HCT116 (cell line): ENCODE measurements at regions not wholly inside any gene's neighbourhood (a gene's known extent, or its start where the extent isn't known, plus 50 kb on each side); places are given as distances from the start of the nearest gene placed in this dataset.

ENCODE experiments used
- ATAC-seq: fragments of 200-7000 bp; cut with Tn5 transposase; 2 replicates; pipeline ENCODE4 v1.9.1; 2020; ENCODE audit warnings: mild to moderate bottlenecking, moderate library complexity
- BruUV-seq: library from RNA; stranded (reverse); fragments of 400-500 nt; replicated peaks from 2 replicates; lab custom pipeline; 2021; lab: Mats Ljungman, UMichigan
- CTCF ChIA-PET: fragments of 300-600 bp; sonication (Branson Sonifier 250); formaldehyde crosslinking; loops from one replicate; lab custom pipeline; 2021; ENCODE audit warnings: antibody characterized with exemption; lab: Charles Lee
- POLR2A ChIA-PET: fragments of 300-600, 350-600 bp; sonication (Branson Sonifier 250); formaldehyde crosslinking; loops from one replicate; lab custom pipeline; 2021; ENCODE audit warnings: antibody characterized with exemption; lab: Charles Lee
- RAD21 ChIA-PET, 2 experiments: fragments of 300-600 bp; sonication (Branson Sonifier 250); formaldehyde crosslinking; loops; one replicate each; lab custom pipeline; 2023; ENCODE audit warnings: low total read pairs in 2 of 2; ENCODE audit not compliant: uncharacterized antibody in 2 of 2, unreplicated experiment in 2 of 2, low non-redundant PET in 1 of 2; lab: Charles Lee
- DNase-seq: peaks from one replicate; pipeline ENCODE4 v3.0.0-alpha.2; 2010; ENCODE audit warnings: low read depth, low spot score
- H2AFZ ChIP-seq: fragments of 200-600 bp; shearing (Covaris generic), sonication (generic); 2 replicates; pipeline ENCODE4 v1.6.1; 2017; ENCODE audit warnings: low read depth, mixed run types, mixed read lengths, antibody characterized with exemption, low read length; ENCODE audit not compliant: poor library complexity, severe bottlenecking
- H3K27ac ChIP-seq: 2 replicates; pipeline ENCODE4 v1.5.1; 2012; ENCODE audit warnings: low read depth, low read length
- H3K27me3 ChIP-seq: fragments of 200-600 bp; sonication (generic); 2 replicates; pipeline ENCODE4 v1.6.1; 2016; ENCODE audit warnings: mixed run types, low read length, mixed read lengths; ENCODE audit not compliant: insufficient read depth
- H3K36me3 ChIP-seq, 2 experiments: fragments of 200-500 bp in 1 of 2; fragments of 200-600 bp in 1 of 2; sonication (Bioruptor generic) in 1 of 2; sonication (generic) in 1 of 2; 2 replicates each; pipeline versions ENCODE4 v1.5.1 to v1.6.1; 2014 to 2016; ENCODE audit warnings: low read length in 2 of 2, inconsistent platforms in 1 of 2, mixed read lengths in 1 of 2, mixed run types in 1 of 2; ENCODE audit not compliant: insufficient read depth in 2 of 2, control insufficient read depth in 1 of 2
- H3K4me1 ChIP-seq, 2 experiments: fragments of 200-600 bp in 1 of 2; sonication (generic) in 1 of 2; 2 replicates each; pipeline versions ENCODE4 v1.5.1 to v1.6.1; 2012 to 2017; ENCODE audit warnings: low read length in 2 of 2, inconsistent platforms in 1 of 2, mild to moderate bottlenecking in 1 of 2, mixed read lengths in 1 of 2, mixed run types in 1 of 2, moderate library complexity in 1 of 2; ENCODE audit not compliant: insufficient read depth in 2 of 2, control insufficient read depth in 1 of 2
- H3K4me2 ChIP-seq: fragments of 200-600 bp; sonication (generic); 2 replicates; pipeline ENCODE4 v1.6.1; 2017; ENCODE audit warnings: mixed run types, low read length, mixed read lengths
- H3K4me3 ChIP-seq, 2 experiments: fragments of 200-600 bp in 1 of 2; sonication (generic) in 1 of 2; replicated peaks in 1 of 2; 2 replicates each; pipeline ENCODE4 v1.5.1; 2011 to 2016; ENCODE audit warnings: low read length in 2 of 2, control low read depth in 1 of 2, low read depth in 1 of 2, mild to moderate bottlenecking in 1 of 2, mixed read lengths in 1 of 2, mixed run types in 1 of 2
- H3K79me2 ChIP-seq: fragments of 200-600 bp; sonication (generic); 2 replicates; pipeline ENCODE4 v1.6.1; 2017; ENCODE audit warnings: mild to moderate bottlenecking, mixed run types, low read length, moderate library complexity, mixed read lengths; ENCODE audit not compliant: insufficient read depth
- H3K9ac ChIP-seq: fragments of 200-600 bp; sonication (generic); 2 replicates; pipeline ENCODE4 v1.6.1; 2016; ENCODE audit warnings: low read length, mixed read lengths
- H3K9me2 ChIP-seq: fragments of 200-600 bp; sonication (generic), shearing (Covaris generic); 2 replicates; pipeline ENCODE4 v1.6.1; 2017; ENCODE audit warnings: mixed run types, mild to moderate bottlenecking, moderate library complexity; ENCODE audit not compliant: insufficient read depth
- H3K9me3 ChIP-seq, 2 experiments: fragments of 200-500 bp in 1 of 2; fragments of 200-600 bp in 1 of 2; sonication (Bioruptor generic) in 1 of 2; sonication (generic) in 1 of 2; 2 replicates each; pipeline ENCODE4 v1.6.1; 2014 to 2017; ENCODE audit warnings: low read length in 2 of 2, mixed read lengths in 2 of 2, inconsistent platforms in 1 of 2, low read depth in 1 of 2, mild to moderate bottlenecking in 1 of 2, mixed run types in 1 of 2, moderate library complexity in 1 of 2; ENCODE audit not compliant: control insufficient read depth in 1 of 2, insufficient read depth in 1 of 2
- H4K20me1 ChIP-seq: fragments of 200-600 bp; sonication (generic), shearing (Covaris generic); 2 replicates; pipeline ENCODE4 v1.6.1; 2017; ENCODE audit warnings: mixed run types, mild to moderate bottlenecking, moderate library complexity; ENCODE audit not compliant: insufficient read depth
- CBX3 ChIP-seq: IDR thresholded peaks from 2 replicates; pipeline ENCODE4 v1.6.1; 2012; ENCODE audit warnings: low read depth
- CEBPB ChIP-seq: IDR thresholded peaks from 2 replicates; pipeline ENCODE4 v1.6.1; 2012; ENCODE audit warnings: low read depth
- EZH2 ChIP-seq: fragments of 200-600 bp; sonication (generic); IDR thresholded peaks from 2 replicates; pipeline ENCODE4 v1.6.1; 2017; ENCODE audit warnings: antibody characterized with exemption, mixed run types
- EZH2phosphoT487 ChIP-seq: fragments of 200-600 bp; IDR thresholded peaks from 2 replicates; pipeline ENCODE4 v1.6.1; 2018; ENCODE audit warnings: antibody characterized with exemption, borderline replicate concordance
- FOSL1 ChIP-seq: IDR thresholded peaks from 2 replicates; pipeline ENCODE4 v1.6.1; 2012; ENCODE audit warnings: low read depth
- JUND ChIP-seq: IDR thresholded peaks from 2 replicates; pipeline ENCODE4 v1.6.1; 2012
- POLR2A ChIP-seq: IDR thresholded peaks from 2 replicates; pipeline ENCODE4 v1.7.0; 2011; ENCODE audit warnings: borderline replicate concordance; ENCODE audit not compliant: insufficient read depth, insufficient read length; ENCODE audit errors: extremely low read depth
- POLR2AphosphoS5 ChIP-seq: IDR thresholded peaks from 2 replicates; pipeline ENCODE4 v1.6.1; 2011; ENCODE audit warnings: mild to moderate bottlenecking, low read depth, low read length, moderate library complexity
- TCF7L2 ChIP-seq: IDR thresholded peaks from 2 replicates; pipeline ENCODE4 v1.7.0; 2011; ENCODE audit warnings: borderline replicate concordance, inconsistent platforms; ENCODE audit not compliant: insufficient read depth, insufficient read length; ENCODE audit errors: extremely low read depth
- ZNF274 ChIP-seq: fragments of 200-500 bp; sonication (Bioruptor generic); IDR thresholded peaks from 2 replicates; pipeline ENCODE4 v1.6.1; 2014; ENCODE audit warnings: mild to moderate bottlenecking, low read depth, low read length, inconsistent platforms
- intact Hi-C: fragments of 100-400 bp; cut with micrococcal nuclease; formaldehyde crosslinking; loops from 2 replicates; pipeline ENCODE4 v1.10.0; 2022
- TF ChIP-seq, protein P1 (sequence below), 3 experiments: fragments of 200-600 bp in 1 of 3; sonication (generic) in 1 of 3; IDR thresholded peaks in 2 of 3; conservative IDR thresholded peaks in 1 of 3; 2 replicates each; pipeline ENCODE4 v1.5.1; 2012 to 2017; ENCODE audit warnings: low read depth in 2 of 3, low read length in 2 of 3, antibody characterized with exemption in 1 of 3, borderline replicate concordance in 1 of 3, control low read depth in 1 of 3, mild to moderate bottlenecking in 1 of 3, mixed read lengths in 1 of 3, mixed run types in 1 of 3, moderate library complexity in 1 of 3; ENCODE audit not compliant: insufficient read depth in 1 of 3
- TF ChIP-seq, protein P2 (sequence below): IDR thresholded peaks from 2 replicates; pipeline ENCODE4 v1.6.1; 2012; ENCODE audit warnings: low read depth

DNA sequence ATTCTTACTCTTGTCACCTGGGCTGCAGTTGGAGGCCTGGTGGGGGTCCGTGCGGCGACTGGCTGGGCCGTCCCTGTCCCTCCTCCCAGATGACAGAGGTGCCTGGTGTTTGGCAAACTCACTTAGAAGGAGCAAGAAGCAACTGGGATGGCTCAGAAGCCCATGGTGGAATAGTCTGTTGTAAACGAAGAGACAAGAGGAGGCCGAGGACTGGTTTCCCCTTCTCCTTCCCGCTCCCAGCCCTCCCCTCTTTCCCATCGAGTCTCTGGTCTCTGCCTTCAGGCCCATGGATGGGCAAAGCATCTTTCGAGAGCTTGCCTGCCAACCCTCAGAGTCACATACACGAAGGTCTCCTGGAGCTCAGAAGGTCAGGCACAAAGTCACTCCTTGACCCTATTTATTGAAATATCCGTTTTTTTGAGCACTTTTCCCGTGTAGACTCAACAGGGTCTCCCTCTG is 364.4 kb downstream of the SEC14L1 start:
- Histone ChIP-seq H3K4me2 (no peak overlapping the region), H3K9ac (no peak overlapping the region), H4K20me1 (no peaks in the 10 kb centered on the region), H3K9me3 (no peaks in the 10 kb centered on the region), H3K9me2 (no peaks in the 10 kb centered on the region), H3K27ac (no peak overlapping the region), H2AFZ (no peak overlapping the region), H3K4me1 (no peaks in the 10 kb centered on the region), H3K4me3 (no peak overlapping the region), H3K79me2 (no peaks in the 10 kb centered on the region), H3K27me3 (no peaks in the 10 kb centered on the region), H3K36me3 (no peaks in the 10 kb centered on the region; a peak in 1 of 4 replicates)
- TF ChIP-seq FOSL1 (no peak), EZH2phosphoT487 (no peak), EZH2 (no peak), CEBPB (no peak), CBX3 (no peak), ZNF274 (no peak), POLR2A (no peak), POLR2AphosphoS5 (no peak), JUND (no peak), TCF7L2 (no peak)
- TF ChIP-seq, protein P1, sequence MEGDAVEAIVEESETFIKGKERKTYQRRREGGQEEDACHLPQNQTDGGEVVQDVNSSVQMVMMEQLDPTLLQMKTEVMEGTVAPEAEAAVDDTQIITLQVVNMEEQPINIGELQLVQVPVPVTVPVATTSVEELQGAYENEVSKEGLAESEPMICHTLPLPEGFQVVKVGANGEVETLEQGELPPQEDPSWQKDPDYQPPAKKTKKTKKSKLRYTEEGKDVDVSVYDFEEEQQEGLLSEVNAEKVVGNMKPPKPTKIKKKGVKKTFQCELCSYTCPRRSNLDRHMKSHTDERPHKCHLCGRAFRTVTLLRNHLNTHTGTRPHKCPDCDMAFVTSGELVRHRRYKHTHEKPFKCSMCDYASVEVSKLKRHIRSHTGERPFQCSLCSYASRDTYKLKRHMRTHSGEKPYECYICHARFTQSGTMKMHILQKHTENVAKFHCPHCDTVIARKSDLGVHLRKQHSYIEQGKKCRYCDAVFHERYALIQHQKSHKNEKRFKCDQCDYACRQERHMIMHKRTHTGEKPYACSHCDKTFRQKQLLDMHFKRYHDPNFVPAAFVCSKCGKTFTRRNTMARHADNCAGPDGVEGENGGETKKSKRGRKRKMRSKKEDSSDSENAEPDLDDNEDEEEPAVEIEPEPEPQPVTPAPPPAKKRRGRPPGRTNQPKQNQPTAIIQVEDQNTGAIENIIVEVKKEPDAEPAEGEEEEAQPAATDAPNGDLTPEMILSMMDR (IDR thresholded peaks at IDR 0.05 in 2 of 3, conservative IDR thresholded peaks at IDR 0.05 in 1 of 3; ENCODE audit: borderline replicate concordance in 1 of 3, insufficient read depth in 1 of 3, low read depth in 2 of 3, low read length in 2 of 3), result no peak
- TF ChIP-seq, protein P2, sequence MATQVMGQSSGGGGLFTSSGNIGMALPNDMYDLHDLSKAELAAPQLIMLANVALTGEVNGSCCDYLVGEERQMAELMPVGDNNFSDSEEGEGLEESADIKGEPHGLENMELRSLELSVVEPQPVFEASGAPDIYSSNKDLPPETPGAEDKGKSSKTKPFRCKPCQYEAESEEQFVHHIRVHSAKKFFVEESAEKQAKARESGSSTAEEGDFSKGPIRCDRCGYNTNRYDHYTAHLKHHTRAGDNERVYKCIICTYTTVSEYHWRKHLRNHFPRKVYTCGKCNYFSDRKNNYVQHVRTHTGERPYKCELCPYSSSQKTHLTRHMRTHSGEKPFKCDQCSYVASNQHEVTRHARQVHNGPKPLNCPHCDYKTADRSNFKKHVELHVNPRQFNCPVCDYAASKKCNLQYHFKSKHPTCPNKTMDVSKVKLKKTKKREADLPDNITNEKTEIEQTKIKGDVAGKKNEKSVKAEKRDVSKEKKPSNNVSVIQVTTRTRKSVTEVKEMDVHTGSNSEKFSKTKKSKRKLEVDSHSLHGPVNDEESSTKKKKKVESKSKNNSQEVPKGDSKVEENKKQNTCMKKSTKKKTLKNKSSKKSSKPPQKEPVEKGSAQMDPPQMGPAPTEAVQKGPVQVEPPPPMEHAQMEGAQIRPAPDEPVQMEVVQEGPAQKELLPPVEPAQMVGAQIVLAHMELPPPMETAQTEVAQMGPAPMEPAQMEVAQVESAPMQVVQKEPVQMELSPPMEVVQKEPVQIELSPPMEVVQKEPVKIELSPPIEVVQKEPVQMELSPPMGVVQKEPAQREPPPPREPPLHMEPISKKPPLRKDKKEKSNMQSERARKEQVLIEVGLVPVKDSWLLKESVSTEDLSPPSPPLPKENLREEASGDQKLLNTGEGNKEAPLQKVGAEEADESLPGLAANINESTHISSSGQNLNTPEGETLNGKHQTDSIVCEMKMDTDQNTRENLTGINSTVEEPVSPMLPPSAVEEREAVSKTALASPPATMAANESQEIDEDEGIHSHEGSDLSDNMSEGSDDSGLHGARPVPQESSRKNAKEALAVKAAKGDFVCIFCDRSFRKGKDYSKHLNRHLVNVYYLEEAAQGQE, result no peak
- intact Hi-C loops, result no loop called here
- CTCF ChIA-PET, result interaction anchor here (1.1 to 1.3 kb wide), 2 partner anchors 174 to 178 kb away, joined by 3 read pairs; no protein-coding TSS in a partner anchor
- RAD21 ChIA-PET, result no interaction called here
- BruUV-seq, result no TSS peak
- ATAC-seq, result no peak
- POLR2A ChIA-PET, result no interaction called here
- no peak for DNase-seq
